Pons (tissue), 1 donor: ENCODE measurements at regions not wholly inside any gene's neighbourhood (a gene's known extent, or its start where the extent isn't known, plus 50 kb on each side); places are given as distances from the start of the nearest gene placed in this dataset.

Experiments used
- DNase-seq: peaks from one replicate; pipeline ENCODE4 v3.0.0-alpha.2; 2016; ENCODE audit warnings: low spot score

DNA sequence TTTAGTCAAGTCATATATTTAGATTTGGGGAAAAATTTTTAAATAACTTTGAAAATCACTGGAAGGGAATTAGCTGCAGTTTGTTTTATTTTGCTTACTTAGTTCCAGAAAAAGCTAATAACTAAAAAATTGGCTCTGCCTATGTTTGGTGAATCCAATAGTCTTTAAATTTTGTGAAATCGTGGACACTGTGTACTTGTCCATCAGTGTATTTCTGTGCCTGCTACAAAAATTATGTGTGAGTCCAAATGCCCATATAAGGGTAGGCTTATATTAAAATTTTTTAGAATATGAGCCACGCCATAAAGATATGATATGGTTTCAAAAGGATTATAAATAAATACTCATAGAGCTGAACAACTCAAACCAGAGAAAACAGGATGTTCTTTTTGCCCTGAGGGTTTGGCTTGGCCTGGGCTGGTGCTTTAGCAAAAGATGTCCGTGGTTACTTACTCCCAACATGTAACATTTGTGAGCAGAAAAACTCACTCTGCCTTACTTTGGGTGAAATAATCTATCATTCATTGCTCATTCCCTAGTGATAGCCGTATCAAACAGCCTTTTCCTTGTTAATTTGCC lies 133.2 kb upstream of the PRLR start:
- no peak for DNase-seq

DNA sequence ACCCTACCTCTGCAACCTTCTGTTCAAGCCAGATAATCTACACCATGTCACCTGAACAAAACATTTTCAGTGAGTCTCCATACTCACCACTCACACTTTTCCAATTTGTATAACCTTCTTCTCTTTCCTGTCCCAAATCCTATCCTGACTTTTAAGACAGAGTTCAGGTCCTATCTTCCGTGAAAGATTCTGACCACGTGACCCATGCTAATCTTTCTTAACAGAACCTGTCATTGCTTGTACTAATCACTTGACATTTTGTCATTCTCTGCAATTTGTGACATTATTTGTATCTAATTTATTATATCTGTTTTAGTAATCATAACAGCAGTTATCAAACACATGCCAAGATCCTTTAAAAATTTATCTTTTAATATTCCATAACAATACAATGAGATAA lies 132.5 kb upstream of the PRLR start:
- DNase-seq, result no peak

DNA sequence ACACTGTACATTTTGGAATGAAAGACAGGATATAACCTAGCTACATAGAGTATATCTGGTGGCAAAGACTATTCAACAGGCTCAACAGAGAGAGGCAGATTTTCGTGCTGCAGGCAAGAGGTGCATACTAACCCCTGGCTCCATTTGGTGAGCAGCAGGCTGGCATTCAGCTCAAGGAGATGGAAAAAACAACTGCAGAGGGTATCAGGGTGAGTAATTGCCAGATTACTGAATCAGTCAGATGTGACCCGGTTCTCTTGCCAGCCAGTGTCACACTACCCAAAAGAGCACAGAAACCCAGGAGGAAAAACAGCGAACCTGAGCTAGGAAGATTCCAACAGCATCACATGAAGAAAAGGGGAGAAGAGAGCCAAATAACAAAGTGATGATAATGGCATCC lies 130.4 kb upstream of the PRLR start:
- DNase-seq, result peak; percentile 3

DNA sequence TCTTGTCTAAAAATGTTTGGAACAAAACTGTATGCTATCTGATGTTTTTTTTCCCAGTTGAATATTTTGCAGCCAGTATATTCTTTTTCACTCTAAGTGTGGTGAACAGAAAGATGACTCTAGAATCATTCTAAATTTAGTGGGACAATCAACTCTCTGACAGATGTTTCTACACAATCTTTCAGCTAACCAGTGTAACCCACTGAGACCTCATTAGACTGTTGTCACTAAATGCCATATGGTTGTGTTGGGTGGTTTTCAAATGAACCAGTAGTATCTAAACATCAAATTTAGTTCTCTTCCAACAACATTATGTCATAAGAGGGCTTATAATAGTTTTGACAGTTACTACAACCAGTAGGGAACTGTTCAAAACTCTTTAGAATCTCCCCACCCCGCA lies 129.6 kb upstream of the PRLR start:
- DNase-seq, result no peak

DNA sequence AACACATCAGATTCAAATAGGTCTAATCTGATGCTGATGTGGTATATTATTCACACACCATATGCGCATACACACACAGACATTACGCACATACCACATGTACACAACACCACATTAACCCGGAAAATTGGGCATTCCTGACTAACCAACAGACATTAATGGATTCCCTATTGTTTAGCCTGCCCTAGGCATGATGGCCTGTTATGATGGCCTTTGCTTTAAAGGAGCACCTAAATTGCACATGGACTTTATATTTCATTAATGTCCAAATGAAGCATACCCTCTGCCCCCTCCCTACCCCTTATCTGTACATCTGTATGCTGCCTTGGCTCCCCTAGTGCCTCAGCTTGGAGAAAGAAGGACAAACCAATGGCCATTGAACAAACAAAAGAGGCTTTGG lies 127.7 kb upstream of the PRLR start:
- no peak for DNase-seq

DNA sequence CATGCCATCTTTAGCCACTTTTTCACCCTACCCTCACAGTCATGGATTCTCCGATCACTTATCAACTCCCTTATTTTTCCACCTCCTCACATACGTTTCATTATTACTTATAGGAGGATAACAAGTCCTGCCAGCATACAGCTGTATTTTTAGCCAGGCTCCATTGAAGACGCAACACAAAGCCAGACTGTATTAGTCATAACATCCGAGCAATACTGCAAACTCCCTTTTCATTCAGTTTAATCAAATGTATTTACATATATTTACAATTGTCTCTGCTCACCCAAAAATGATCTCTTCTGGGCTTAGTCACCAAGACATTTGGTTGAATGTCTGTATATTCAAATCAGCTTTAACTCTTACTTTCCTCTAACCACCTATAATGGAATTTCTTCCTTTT lies 126.4 kb upstream of the PRLR start:
- no peak for DNase-seq

DNA sequence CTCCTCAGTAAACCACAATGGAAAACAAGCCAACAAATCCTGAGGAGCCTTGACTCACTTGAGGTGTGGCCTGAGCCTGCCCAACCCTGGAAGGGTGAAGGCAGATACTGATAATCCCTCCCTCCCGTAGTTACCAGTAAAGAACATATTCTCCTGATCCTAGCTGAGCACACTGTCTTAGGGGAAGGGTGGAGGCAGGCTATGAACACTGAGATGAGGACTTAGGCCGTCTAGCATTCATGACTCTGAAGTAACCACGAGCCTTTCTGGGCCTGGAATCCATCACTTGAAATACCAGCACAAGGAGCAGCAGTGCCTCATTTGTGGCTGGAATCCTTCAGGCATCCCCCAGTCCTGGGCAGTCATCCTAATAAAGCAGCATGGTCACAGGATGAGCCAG lies 124.5 kb upstream of the PRLR start:
- no peak for DNase-seq

DNA sequence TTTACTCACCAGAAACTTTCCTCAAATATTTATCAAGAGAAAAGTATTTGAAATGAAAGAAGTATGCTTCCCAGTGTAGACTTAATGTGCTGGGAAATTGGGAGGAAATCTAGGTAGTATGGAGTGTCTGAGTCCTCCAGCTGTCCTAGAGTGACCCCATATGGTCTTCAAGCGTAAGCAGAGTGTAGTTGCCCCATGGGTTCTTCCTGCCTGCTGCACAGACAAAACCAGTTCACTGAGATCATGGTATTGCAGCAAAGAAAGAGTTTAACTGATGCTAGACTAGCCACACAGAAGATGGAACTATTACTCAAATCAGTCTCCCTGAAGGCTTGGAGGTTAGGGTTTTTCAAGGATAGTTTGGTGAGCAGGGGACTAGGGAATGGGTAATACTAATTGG lies 114.9 kb upstream of the PRLR start:
- no peak for DNase-seq

DNA sequence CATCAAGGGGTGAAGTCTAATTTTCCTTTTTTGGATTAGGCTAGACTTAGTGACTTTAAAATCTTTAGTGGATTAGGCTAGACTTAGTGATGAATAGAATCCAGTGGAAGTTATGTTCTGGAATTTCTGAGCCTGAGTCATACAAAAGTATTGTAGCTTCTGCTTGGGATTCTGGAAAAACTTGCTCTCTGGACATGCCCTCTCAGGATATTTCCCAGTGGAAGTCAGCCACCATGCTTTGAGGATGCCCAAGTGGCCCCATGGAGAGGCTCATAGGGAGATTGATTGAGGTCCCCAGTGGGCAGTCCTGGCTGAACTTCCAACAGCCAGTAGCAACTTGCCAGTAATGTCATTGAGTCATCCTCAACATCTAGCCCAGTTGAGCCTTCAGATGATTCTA lies 112.4 kb upstream of the PRLR start:
- no peak for DNase-seq

DNA sequence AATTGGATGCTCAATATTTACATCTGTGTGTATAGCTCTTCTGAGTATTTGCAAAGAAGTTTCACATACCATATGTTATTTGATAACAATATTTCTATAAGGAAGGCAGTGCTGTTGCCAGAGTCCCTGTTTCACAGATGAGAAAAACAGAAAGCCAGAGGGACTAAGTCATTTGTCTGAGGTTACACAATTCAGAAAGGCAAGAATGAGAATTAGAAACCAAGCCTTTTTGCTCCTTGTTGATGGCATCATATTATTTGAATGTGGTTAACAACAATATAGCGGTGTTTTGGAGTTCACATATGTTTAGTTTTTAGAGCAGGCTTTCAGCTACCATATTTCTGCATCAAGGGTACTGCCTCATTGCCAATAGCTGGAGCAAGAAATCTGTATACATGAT lies 110.9 kb upstream of the PRLR start:
- DNase-seq, result no peak

DNA sequence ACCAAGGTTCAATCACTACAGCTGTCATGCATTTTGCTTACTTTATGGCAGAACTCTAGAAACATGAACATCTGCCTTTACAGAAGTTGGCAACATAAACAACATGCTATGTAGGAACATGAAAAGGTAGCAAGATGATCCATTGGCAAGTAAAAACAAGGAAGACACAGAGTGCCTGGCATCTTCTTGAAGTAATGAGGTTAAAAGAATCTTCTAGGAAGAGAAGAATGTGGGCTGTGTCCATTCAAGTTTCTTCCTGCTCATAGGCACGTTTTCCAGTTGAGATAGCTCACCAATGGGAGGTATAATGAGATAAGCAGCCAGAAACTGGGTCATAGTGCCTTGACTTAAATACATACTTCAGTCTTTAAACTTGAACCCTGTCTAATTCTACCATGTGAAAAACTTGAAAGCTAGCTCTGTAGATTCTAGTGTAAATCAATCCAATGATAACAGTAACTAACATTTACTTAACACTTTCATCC lies 109.4 kb upstream of the PRLR start:
- no peak for DNase-seq

DNA sequence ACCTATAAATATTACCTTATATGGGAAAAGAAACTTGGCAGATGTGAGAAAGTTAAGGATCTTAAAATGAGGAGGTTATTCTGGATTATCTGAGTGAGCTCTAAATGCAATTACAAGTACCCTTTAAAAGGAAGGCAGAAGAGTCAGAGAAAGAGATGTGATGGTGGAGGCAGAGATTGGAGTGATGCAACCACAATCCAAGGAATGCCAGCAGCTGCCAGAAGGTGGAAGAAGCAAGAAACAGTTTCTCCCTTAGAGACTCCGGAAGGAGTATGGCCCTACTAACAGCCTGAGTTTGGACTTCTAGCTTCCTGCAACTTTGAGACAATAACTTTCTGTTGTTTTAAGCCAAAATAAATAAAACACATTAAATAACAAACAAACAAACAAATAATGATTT lies 108.7 kb upstream of the PRLR start:
- DNase-seq, result no peak

DNA sequence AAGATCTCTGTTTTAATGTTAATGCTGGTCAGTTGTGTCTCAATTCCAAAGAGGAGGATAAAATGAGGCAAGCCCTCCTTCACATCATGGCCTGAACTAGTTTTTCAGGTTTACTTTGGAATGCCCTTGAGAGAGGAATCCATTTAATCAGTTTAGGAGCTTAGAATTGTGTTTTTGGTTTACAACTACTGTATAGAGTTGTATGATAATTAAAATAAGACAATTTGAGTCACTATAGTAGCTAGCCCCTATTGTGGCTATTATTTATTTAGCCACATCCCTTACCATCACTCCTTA lies 107.8 kb upstream of the PRLR start:
- no peak for DNase-seq

DNA sequence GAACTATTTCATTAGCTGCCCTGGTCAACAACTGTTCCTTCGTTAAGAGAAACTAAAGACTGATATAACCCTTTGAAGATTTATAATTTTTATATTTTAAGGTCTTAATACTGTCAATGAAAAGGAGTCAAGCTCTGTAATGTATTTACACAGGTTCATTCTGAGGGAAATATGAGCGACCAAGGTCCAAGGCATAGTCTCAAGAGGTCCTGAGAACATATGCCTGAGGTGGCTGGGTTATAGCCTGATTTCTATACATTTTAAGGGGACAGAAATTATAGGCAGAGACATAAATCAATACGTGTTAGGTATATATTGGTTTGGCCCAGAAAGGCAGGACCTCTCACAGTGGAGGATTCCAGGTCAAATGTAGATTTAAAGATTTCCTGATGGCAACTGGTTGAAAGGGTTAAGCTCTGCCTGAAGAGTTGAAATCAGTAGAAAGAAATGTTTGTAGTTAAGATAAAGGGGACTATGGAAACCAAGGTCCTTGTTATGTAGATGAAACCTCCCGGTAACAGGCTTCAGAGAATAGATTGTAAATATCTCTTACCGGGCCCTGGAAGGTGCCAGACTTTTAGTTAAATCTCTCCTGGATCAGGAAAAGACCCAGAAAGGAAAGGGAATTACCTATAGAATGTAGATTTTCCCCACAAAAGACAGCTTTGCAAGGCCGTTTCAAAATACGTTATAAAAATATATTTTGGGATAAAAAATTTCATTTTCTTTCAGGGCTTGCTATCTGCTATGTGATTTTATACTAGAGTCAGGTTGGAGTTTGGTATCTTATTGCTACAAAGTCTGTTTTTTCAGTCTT lies 107.3 kb upstream of the PRLR start:
- no peak for DNase-seq

DNA sequence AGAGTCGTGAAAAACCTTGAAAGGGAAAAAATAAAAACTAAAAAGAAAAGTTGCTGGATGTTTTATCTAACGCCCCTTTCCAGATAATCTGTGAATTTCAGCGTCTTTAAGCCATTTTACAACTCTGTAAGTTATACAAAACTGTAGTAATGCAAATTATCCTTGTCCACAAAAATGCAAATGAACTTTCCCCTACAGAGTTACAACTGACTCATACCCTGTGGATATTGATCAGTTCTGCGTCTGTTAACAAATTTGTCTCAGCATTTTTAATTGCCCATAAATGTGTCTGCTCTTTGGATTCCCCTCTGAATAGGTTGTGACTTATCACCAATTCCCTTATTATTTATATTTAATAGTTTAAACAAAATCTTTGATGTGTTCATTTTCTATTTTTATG lies 105.9 kb upstream of the PRLR start:
- DNase-seq, result no peak

DNA sequence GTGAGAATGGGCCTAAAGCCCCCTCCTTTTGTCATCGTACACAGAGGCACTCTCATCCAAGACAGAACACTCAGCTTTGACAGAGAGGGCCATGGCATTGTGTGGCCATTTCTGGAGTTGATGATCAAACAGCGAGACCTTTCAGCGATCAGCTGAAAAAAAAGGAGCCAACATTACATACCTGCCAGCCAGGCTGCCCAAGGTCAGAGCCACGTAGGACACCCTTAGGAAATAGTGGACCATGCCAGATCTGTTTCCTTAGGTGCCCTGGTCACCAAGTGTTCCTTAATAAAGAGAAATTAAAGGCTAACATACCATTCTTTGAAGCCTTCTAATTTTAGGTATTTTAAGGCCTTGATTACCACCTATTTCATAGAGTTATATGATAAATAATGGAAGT lies 105.5 kb upstream of the PRLR start:
- DNase-seq, result no peak

DNA sequence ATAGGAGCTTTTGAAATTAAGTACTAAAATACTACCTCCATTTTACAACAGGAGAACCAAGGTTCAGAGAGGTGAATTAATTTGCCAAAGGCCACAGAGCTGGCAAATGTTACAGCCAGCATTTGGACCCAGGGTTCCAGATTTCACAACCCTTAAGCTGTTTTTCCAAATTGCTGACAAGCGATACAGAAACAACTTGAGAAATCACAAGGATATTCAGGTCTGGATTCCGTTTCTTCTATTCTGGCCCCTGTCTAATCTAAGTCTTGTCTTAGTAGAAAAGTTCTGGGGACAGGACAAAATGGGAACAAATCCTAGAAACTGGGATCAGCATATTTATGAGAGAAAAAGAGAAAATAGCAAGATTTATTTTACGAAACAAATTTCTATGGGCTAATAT lies 103.1 kb upstream of the PRLR start:
- DNase-seq, result no peak

DNA sequence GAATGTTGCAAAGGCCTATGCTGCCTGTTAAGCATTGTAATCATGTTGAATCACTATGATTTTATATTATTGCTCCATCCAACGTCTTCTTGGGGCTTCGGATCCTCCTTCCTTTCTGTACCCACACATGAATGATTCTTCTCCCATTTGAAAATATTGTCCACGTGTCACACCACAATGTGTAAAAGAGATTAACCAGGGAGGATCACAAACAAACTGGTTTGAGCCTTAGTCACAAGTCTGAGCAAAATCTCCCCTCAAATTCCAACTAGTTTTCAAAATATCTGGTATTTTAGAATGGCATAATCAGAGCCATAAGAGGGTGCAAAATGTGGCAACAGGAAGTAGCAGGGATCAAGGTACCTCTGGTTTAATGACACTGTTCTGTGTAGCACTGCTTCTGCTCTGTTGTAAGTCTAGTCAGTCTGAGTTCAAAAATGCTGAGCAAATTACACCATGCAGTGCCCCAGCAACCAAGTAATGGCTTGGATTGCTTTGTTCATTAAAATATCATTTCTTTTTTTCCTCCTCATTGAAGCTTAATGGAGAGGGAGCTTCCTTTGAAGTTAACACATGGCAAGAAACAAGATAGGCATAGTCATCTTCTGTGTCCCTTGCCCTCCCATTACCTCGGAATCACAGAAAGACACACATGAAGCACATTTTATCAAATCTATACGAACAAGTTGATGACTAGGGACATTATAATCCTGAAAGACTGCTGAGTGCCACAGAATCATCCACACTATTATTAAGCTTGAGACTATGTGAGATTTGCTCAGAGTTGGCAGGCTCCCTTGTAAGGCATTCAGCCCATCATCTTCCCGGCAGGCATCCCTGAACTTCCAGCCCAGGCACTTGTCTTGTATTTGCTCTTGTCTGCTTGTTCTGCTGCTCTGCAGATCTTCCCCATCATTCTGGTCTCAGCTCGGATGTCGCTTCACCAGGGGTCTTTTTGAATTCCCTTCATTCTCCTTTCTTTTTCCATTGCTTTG lies 102.0 kb upstream of the PRLR start:
- DNase-seq, result no peak

DNA sequence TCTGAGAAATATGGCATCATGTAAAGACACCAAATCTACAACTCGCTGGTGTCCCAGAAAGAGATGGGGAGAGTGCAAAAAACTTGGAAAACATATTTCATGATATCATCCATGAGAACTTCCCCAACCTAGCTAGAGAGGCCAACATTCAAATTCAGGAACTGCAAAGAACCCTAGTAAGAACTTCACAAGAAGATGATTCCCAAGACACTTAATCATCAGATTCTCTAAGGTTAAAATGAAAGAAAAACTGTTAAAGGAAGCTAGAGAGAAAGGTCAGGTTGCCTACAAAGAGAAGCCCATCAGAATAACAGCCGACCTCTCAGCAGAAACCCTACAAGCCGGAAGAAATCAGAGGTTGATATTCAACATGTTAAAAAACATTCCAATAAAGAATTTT lies 95.5 kb upstream of the PRLR start:
- DNase-seq, result no peak

DNA sequence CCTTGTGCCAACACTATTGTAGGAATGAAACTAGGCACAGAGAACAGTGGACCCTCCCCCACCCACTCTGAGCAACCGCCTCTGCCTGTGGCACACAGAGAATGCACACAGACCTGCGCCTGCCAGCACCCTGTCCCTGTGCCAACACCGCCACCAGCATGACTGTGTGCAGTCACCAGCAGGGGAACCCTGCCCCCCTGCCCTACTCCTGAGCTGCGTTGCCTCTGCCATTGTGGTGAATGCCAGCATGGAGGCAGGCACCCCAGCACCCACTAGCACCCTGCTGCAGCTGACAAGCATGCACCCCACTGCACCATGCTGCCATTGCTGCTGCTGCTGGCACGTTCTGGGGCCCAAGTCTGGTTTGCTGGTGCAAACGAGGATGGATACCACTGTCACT lies 94.4 kb upstream of the PRLR start:
- no peak for DNase-seq

DNA sequence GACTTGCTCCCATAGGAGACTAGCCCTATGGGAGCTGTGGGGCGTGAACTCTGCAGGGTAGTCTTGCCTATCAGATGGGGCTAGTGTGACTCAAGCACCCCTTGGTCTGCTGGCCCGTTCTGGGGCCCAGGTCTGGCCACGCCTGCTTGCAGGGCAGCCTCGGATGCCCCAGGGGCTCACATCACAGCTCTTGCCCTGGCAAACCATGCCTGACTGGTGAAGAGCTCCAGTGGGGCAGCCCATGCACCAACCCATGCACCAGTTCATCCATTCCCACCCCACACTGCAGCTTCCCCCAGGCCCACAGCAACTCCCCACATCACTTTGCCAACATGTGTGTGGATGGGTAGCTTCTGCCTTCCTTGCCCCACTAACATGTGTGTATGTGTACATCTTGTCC lies 93.9 kb upstream of the PRLR start:
- no peak for DNase-seq

DNA sequence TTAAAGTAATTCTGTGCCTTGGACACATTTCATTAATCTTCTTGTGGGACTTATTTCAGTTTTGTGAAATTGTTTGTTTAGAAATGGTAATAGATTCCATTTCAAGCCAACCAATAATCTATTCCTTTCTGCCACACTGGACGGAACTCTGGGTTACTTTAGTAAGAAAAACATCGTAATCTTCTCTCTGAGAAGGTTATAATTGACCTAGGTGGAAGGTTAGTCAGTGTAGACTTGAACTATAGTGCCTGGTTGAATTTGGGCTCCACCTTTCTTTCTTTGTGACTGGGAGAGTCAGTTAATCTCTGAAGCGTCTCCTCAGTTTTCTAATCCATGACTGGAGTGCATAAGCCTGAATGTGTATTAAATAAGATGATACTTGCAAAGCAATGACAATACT lies 89.7 kb upstream of the PRLR start:
- no peak for DNase-seq
